GM18873 (cell line): ENCODE measurements at regions not wholly inside any gene's neighbourhood (a gene's known extent, or its start where the extent isn't known, plus 50 kb on each side); places are given as distances from the start of the nearest gene placed in this dataset.
"Not testable (repeated sequence)": the region's sequence is repeated elsewhere in the genome, so short reads cannot be mapped to it uniquely, and the experiment has no call there.

Experiments
- ATAC-seq: cut with Tn5 transposase; IDR thresholded peaks from one replicate; pipeline ENCODE4 v1.9.1; 2021; ENCODE audit warnings: mild to moderate bottlenecking, moderate library complexity, moderate number of reproducible peaks; ENCODE audit not compliant: unreplicated experiment, low FRiP score

DNA sequence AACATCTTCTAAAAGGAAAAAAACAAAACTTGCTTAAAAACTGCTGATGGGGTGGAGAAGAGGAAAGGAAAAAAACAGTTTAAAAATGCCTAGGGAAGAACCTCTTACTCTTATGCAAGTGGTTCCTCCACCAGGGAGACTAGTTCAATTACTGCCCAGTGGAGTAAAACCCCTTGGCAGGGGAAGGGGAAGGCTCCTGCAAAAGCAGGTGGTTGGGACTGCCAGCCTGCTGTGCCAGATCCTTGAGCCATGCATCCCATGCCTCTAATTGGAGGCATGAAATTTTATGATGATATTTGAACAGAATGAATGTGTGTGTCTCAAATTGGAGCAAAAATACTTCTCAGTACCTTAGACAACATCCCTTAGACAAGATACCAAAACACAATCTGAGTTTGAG is 118.8 kb downstream of the FSCB start:
- ATAC-seq, result no peak

GRCh38 chr14:44385906-44386305 is 121.2 kb downstream of the FSCB start:
- no peak for ATAC-seq

DNA sequence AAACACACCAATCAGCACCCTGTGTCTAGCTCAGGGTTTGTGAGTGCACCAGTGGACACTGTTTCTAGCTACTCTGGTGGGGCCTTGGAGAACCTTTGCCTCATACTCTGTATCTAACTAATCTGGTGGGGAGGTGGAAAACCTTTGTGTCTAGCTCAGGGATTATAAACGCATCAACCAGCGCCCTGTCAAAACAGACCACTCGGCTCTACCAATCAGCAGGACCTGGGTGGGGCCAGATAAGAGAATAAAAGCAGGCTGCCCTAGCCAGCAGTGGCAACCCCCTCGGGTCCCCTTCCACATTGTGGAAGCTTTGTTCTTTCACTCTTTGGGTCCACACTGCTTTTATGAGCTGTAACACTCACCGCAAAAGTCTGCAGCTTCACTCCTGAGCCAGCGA is 121.8 kb downstream of the FSCB start:
- ATAC-seq, result not testable (repeated sequence)

DNA sequence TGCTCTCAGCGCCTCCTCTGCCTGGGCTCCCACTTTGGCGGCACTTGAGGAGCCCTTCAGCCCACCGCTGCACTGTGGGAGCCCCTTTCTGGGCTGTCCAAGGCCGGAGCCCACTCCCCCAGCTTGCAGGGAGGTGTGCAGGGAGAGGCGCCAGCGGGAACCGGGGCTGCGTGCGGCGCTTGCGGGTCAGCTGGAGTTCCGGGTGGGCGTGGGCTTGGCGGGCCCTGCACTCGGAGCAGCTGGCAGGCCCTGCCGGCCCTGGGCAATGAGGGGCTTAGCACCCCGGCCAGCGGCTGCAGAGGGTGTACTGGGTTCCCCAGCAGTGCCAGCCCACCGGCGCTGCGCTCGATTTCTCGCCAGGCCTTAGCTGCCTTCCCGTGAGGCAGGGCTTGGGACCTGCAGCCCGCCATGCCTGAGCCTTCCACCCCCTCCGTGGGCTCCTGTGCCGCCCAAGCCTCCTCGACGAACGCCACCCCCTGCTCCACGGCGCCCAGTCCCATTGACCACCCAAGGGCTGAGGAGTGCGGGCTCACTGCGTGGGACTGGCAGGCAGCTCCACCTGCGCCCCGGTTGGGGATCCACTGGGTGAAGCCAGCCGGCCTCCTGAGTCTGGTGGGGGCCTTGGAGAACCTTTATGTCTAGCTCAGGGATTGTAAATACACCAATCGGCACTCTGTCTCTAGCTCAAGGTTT is 122.3 kb downstream of the FSCB start:
- ATAC-seq, result not testable (repeated sequence)

- no peak for ATAC-seq
Measured at GRCh38 chr14:44384093-44384492, 123.0 kb downstream of the FSCB start.

DNA sequence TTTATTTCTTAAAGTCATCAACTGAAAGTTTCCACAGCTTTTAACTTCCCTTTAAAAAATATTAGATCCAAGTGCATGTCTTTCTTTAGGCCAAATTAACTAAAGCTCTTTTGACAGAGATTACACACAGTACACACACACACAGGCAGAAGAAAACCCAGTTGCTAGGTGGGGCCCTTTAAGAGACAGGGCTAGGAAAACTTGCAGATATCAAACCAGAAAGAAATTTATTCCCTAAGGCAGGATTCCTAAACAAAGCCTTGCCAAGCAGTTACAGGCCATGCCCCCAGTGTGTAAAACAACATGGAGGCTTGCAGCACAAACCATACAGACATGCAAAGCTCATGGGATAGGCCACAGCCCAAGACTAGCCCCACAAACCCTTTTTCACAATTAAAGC is 123.4 kb downstream of the FSCB start:
- no peak for ATAC-seq

GRCh38 chr14:44379292-44379977 is 127.6 kb downstream of the FSCB start:
- no peak for ATAC-seq

GRCh38 chr14:44374906-44375305 is 132.2 kb downstream of the FSCB start:
- ATAC-seq, result no peak

DNA sequence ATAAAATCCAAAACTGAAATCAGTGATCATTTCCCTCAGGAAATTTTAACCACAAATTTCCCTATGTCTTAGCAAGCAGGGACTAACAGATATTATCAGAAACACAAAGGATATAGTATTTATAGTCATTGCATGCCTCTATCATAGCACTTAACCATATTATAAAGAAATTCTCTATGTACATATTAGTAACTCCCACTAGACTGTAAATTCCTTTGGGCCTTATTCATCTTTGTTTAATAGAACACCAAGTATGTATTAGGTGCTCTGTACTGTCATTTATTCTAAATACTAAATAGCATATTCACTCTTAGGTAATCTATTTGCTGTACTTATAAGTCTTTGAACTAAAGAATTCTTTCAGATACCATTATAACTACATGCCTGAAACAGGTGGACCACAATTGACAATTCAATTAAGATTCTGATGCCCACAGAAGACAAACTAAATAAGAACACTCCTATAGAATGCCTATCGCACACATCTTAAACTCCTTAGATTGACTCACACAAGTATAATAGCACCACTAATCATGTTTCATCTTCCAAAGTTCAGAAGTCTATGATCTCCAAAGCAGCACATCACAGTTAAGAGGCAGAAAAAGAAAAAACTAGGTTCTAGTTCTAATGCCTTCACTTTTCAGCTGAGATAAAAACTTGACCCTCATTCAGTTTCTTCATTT is 134.1 kb downstream of the FSCB start:
- ATAC-seq, result no peak

DNA sequence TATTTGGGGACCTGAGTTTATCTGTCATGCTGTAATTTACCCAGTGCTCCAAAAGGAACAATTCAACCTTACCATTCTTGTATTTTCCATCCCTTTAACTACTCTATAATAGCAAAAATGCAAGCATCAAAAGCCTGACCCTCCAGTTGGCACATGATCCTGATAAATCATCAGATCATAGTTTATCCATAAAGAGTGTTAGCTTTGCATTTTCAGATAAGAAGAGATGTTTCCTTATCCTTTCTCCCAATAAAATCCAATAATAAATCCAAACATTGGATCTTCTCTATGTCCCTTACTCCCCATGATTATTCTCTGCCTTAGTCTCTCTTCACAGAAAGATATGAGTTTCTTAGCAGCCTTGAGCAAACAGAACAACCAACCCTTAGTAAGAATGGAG is 134.9 kb downstream of the FSCB start:
- ATAC-seq, result no peak

GRCh38 chr14:44370727-44371126 is 136.4 kb downstream of the FSCB start:
- ATAC-seq, result no peak

- ATAC-seq, result no peak
Measured at GRCh38 chr14:44369401-44370123, 137.5 kb downstream of the FSCB start.

- ATAC-seq, result no peak
Measured at GRCh38 chr14:44361083-44361482, 146.0 kb downstream of the FSCB start.

GRCh38 chr14:44353805-44354204 is 153.3 kb downstream of the FSCB start:
- ATAC-seq, result no peak

DNA sequence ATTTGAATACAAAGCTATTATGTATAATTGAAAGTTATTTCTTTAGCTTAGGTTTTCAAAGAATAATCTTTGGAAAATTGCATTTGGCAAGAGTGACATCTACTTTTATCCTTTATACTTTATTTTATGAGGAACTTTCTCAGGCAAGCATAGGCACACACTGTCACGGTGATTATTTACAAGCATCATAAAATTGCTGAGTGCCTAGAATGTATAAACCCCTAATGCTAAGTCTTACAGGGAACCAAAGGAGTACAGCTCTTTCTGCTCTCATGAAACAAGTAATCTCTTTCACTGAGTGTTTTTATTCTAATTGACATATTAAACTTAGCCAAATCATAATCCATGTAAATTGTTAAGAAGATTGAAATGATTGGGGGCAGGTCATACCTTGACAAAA is 154.9 kb downstream of the FSCB start:
- ATAC-seq, result no peak

GRCh38 chr14:44347316-44347715 is 159.8 kb downstream of the FSCB start:
- no peak for ATAC-seq

GRCh38 chr14:44341116-44341515 is 166.0 kb downstream of the FSCB start:
- no peak for ATAC-seq

DNA sequence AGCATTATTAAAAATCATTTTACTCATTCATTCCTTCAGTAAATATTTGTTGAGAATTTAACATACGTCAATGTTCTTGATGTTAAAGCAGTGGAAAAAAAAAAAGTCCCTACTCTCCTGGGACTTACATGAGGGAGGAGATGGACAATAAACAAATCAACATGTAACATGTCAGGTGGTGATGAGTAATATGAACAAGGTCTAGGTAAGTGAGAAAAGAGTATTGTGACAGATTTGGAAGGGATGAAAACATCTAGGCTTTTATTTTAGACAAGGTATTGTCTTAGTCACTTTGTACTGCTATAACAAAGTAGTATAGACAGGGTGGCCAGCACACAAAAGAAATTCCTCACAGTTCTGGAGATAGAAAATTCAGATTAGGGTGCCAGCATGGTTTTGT is 167.2 kb downstream of the FSCB start:
- no peak for ATAC-seq

GRCh38 chr14:44339231-44339630 is 167.9 kb downstream of the FSCB start:
- ATAC-seq, result no peak

DNA sequence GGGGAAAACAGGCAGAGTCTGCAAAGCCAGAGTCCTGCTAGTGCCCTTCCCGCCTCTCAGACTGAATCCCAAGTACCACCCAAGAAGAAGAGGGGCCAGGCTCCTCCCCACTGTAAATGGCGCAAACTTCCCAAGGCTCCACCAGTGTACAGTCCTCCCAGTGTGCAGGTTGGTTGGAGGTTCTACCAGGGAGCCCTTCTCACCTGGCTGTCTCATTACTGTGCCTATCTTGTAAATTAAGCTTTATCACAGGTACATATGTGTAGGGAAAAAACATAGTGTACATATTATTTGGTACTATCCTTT is 189.7 kb downstream of the FSCB start:
- no peak for ATAC-seq
